Activated CD4-positive, alpha-beta T cell treated with anti-CD3 and anti-CD28 coated beads, Interleukin-2, amount 50 U/mL, for 24 hours (primary cell): ENCODE measurements at regions not wholly inside any gene's neighbourhood (a gene's known extent, or its start where the extent isn't known, plus 50 kb on each side); places are given as distances from the start of the nearest gene placed in this dataset.

Experiments used
- DNase-seq, 2 donors: peaks; one replicate each; pipeline ENCODE4 v3.0.0-alpha.2; 2020; ENCODE audit warnings: low read depth in 1 of 2, low spot score in 1 of 2

GRCh38 chr9:89791754-89792153 lies 186.9 kb downstream of the GADD45G start:
- no peak for DNase-seq

- no peak for DNase-seq
Observed at GRCh38 chr9:89792189-89793123, 187.6 kb downstream of the GADD45G start.

- DNase-seq: no peak
Observed at GRCh38 chr9:89793124-89793495, 188.3 kb downstream of the GADD45G start.

DNA sequence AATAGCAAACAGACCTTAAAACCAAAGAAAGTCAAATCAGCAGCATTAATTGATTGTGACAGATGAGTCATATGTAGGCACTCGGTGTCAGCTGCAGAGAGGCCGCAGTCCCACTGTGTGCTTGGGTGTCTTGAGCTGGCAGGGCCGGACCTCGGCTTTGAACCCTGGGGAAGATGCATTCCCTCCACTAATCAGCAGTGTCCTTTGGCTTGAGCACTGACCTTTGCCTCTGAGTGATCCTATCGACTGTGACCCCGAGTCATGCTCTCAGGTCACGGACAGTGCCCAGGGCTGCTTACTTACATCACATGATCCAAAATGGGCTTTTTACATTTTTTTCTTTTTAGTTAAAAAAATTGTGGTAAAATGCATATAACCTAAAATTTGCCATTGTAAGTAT lies 188.7 kb downstream of the GADD45G start:
- no peak for DNase-seq

DNA sequence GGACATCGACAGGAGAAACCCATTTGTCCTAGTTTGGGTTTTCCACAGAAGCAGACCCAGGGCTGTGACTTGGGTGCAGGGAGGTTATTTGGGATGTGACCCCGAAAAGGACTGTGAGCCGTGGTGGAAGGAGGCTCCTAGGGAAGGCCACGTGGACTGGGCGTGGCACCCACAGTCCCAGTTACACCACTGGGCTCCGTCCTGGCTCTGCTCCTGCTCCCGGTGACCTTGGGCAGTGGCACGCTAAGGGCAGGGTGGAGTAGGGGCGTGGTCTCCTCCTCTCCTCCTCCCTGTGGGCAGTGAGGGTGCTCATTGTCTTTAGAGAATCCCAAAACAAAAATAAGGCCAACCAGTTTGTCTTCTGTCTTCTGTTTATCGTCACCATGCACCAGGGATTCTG lies 190.1 kb downstream of the GADD45G start:
- DNase-seq: no peak

DNA sequence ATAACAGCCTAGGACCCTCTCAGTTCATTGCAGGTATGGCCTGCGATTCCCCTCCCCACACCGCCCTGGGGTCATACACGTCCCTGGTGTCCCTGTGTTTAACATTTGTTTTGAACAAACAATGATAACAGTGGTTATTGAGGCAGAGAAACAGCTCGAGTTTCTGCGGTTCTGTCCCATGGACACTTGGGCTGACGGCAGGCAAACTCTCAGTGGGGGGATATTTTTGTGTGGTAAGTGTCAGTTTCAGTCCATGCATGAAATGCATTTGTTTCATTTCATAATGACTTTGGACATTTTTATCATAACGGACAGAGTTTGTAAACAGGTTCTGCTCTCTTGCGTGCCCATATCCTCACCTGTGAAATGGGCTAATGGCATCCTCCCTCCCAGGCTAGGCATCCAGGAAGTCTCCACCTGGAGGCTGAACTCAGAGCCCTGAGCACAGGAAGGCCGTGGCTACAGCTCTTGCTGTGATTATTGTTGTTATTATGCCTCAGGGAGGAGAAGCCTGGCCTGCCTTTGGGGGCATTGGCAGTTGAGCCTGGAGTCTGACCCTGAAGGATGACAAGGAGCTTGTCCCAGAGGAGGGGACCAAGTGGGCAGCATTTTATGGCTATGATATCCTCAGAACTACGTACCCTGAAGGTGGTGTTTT lies 190.9 kb downstream of the GADD45G start:
- DNase-seq: no peak

- no peak for DNase-seq
Observed at GRCh38 chr9:89796606-89797005, 191.8 kb downstream of the GADD45G start.

- no peak for DNase-seq
Observed at GRCh38 chr9:89797255-89797654, 192.4 kb downstream of the GADD45G start.

GRCh38 chr9:89797937-89798455 lies 193.2 kb downstream of the GADD45G start:
- DNase-seq: no peak

- no peak for DNase-seq
Observed at GRCh38 chr9:89798547-89799120, 193.8 kb downstream of the GADD45G start.

DNA sequence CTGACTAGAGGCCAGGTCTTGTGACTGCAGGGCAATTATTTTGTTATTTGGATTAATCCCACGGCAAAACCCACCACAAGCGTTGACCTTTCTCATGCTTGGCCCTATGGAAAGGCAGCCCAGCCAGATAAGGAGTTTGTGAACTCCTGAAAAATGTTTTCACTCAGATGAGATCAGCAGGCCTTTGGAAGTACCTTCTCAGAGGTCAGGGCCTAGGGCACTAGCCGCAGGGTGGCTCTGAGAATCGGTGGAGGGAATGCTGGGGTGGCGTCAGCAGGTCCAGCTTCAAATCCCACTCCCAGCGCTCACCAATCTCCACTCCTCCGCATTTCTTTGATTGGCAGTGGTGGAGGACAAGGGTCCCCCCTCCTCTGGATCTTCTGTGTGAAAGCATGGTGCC lies 194.4 kb downstream of the GADD45G start:
- no peak for DNase-seq

DNA sequence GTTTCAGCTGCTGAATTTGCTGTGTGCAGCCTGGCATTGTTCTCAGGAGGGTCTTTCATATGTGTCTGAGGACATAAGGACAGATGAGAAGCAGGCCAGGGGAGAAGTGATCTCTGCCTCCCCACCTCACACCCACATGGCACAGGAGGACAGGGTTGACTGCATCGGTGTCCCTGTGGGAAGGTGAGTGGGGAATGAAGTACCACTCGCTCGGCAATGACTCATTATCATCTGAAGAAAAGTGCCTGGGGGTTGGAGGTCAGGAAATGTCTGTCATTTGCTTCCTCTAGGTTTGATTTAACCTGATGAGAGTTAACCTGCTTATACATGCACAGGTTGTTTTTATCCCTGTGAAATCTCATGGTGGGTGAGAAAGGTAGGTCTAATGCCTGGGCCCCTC lies 195.0 kb downstream of the GADD45G start:
- no peak for DNase-seq

DNA sequence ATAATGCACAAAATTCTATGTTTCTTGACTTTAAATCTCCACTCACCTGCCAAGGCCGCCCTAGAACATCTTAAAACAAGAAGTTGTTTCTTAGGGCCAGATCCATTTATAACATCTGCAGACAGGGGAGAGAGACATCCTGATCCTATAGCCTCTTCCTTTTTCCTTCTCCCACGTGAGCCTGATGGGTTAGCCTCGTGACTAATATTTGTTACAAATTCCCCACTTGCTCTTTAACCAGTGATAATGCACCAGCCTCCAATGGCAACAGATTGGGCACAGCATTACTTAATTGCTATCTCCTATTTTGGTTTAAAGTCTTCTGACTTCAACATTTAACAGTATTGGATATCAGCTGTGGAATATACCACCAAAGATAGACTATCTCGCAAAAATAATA lies 196.5 kb downstream of the GADD45G start:
- DNase-seq: no peak

DNA sequence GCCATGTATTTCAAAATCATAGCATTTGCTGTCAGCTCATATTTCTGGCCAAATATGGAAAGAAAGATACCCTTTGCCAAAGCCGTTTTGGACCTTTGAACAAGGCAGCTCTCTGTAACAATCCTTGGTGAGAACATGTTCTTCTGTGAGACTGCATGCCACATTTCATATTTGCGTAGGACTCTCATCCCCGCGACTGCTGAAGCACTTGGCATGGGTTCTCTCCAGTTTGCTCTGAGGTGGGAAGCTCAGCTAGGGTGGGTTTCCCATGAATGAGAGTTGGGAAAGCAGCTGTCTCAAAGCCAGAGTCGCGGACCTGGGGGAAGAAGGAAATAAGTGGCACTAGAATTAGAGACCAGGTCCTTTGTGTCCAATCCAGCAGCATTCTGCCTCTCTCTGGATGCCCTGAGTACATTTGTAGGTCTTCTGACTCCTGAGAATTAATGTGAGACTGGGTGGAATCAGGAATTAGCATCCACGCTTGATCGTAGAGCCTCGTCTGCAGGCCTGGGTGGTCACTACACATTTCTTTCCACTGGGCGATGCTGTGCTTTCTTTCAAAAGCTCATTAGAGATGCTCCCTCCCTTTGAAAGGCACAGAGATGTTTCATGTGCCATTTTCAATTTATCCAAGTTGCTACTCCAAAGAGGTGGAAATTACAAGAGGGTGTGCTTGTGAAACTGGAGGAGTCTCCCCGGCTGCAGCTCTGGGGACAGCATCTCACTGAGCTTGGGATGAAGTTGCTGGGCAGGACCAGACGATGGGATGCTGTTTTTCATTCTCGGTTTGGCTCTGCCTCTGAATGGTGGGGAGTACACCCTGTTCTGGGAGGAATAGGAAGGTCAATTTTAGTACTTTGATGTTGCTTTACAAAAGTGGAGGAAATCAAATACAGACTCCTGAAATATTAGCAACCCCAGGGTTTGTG lies 197.2 kb downstream of the GADD45G start:
- DNase-seq: no peak

- DNase-seq: no peak
Observed at GRCh38 chr9:89802781-89803355, 198.1 kb downstream of the GADD45G start.

DNA sequence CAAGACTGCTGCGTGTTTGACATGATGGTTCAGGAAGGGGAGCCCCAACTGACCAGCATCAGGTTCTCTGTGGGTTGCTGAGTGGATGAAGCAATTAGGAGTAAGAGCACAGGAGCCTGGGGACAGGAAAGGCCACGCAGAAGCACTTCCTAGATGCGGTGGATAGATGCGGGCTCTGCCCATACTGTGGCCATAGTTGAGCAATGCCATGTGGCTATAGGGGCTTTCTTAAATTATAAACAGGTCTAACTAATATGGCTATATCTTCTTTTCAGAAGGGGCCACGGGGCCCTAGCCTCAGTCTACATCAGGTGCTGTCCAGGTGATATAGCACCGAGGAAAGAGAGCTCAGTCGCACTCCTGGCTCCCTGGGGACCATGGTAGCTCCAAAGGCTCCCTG lies 198.6 kb downstream of the GADD45G start:
- DNase-seq: no peak

GRCh38 chr9:89804766-89805531 lies 200.1 kb downstream of the GADD45G start:
- DNase-seq: no peak

DNA sequence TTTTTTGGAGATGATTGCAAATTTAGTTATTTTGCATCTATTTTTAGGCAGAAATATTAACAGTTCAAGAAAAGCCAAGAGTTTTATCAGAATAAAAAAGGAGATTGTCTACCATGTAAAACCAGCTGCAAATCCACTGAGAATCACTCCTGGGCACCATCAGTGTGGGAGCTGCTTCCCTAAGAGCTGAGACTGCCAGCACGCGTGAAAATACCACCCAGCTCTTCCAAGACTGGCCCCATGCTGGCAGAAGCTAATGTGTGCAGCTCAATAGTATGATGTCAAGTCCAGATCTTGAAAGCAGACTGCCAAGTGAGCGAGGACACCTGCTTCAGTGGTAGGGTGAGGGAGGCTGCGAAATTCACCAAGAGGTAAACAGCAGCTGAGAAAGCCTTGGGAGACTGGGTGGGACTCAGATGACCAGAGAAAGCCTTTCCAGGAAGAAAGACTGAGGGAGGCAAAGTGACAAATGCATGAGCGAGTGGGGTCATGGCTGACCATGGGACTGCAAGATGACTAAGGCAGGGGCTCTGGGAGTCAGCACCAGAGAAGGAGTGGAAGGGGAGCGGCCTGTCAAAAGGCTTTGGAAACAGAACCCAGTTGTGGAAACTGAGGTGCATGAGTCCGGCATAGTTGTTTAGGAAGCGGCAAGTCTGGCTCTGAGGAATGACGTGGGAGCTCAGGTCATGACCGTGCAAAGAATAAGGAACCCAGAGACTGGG lies 200.9 kb downstream of the GADD45G start:
- no peak for DNase-seq
